ENCODE measurements at regions not wholly inside any gene's neighbourhood (a gene's known extent, or its start where the extent isn't known, plus 50 kb on each side); places are given as distances from the start of the nearest gene placed in this dataset.

- Histone ChIP-seq H2BK120ac (ENCODE audit: low read depth, low read length, poor library complexity, severe bottlenecking) (no peak overlapping the region), H4K8ac (replicated peaks; ENCODE audit: insufficient read length, low read depth, low read length) (no peak overlapping the region), H3K27ac (ENCODE audit: insufficient read length, low read depth, low read length) (no peak overlapping the region), H3K56ac (ENCODE audit: insufficient read length, low read depth, low read length) (no peak overlapping the region), H2BK5ac (ENCODE audit: insufficient read length, low read length) (no peak overlapping the region), H3K23me2 (ENCODE audit: insufficient read length, low read depth, low read length, poor library complexity, severe bottlenecking) (no peaks in the 10 kb centered on the region), H4K20me1 (ENCODE audit: control insufficient read depth, insufficient read depth, insufficient read length) (no peaks in the 10 kb centered on the region), H2AFZ (ENCODE audit: low read length) (no peak overlapping the region), H3K4me1 (ENCODE audit: insufficient read depth, low read length) (peaks cover 2% of the 10 kb centered on the region; the same call in 1 of the 2 replicates), H2BK20ac (ENCODE audit: low read depth, low read length, poor library complexity, severe bottlenecking) (no peak overlapping the region), H3T11ph (ENCODE audit: low read length) (no peak overlapping the region), H3K9me3 (ENCODE audit: control insufficient read depth, low read depth, low read length) (no peaks in the 10 kb centered on the region), H3K18ac (ENCODE audit: insufficient read length, low read depth, low read length) (no peak overlapping the region), H4K91ac (ENCODE audit: insufficient read length, low read depth, low read length) (no peak overlapping the region), H2BK15ac (ENCODE audit: low read depth, low read length) (no peak overlapping the region), H3K23ac (ENCODE audit: insufficient read length, low read depth, low read length) (no peak overlapping the region), H4K5ac (ENCODE audit: insufficient read length, low read depth, low read length) (no peak overlapping the region), H3K79me1 (ENCODE audit: insufficient read depth, low read depth, low read length, poor library complexity, severe bottlenecking) (no peaks in the 10 kb centered on the region), H3K79me2 (ENCODE audit: insufficient read depth, low read length) (no peaks in the 10 kb centered on the region), H3K4ac (ENCODE audit: low read depth, low read length) (no peak overlapping the region), H3K14ac (ENCODE audit: insufficient read depth, low read length) (no peak overlapping the region), H3K27me3 (ENCODE audit: insufficient read depth, low read length) (no peaks in the 10 kb centered on the region), H3K9ac (ENCODE audit: extremely low read depth, insufficient read length, low read length) (no peak overlapping the region), H3K4me2 (ENCODE audit: insufficient read depth, insufficient read length, low read length) (no peak overlapping the region), H2BK12ac (ENCODE audit: insufficient read length, low read depth, low read length) (no peak overlapping the region), H2AK5ac (ENCODE audit: insufficient read length, low read length) (no peak overlapping the region)
- no peaks in the 10 kb centered on the region for H3K4me1 Mint-ChIP-seq
- H3K27ac Mint-ChIP-seq: no peak overlapping the region
- TF ChIP-seq CTCF (conservative IDR thresholded peaks at IDR 0.05): no peak
- no peaks in the 10 kb centered on the region for H3K9me3 Mint-ChIP-seq
- no peaks in the 10 kb centered on the region for H3K36me3 Mint-ChIP-seq (ENCODE audit: insufficient read depth in 1 of 3, low read depth in 3 of 3)
- H3K27me3 Mint-ChIP-seq (ENCODE audit: low read depth): no peaks in the 10 kb centered on the region
- WGBS (ENCODE audit: extremely low coverage, insufficient read length, low lambda C conversion rate): no CpG with 5 or more reads among the region's 4 CpGs
- no peak overlapping the region for H3K4me3 Mint-ChIP-seq
- no peak for DNase-seq
Observed at GRCh38 chr11:33579101-33579500, 121.5 kb downstream of the C11orf91 start.
